Smooth muscle cell of the brain vasculature (primary cell): ENCODE measurements at regions not wholly inside any gene's neighbourhood (a gene's known extent, or its start where the extent isn't known, plus 50 kb on each side); places are given as distances from the start of the nearest gene placed in this dataset.
"Not testable (repeated sequence)": the region's sequence is repeated elsewhere in the genome, so short reads cannot be mapped to it uniquely, and the experiment has no call there.

Experiments used
- DNase-seq: peaks from one replicate; pipeline ENCODE4 v3.0.0-alpha.2; 2012; ENCODE audit warnings: low read depth, low spot score

GRCh38 chr5:14944350-14944739, 72.8 kb upstream of the ANKH start:
- no peak for DNase-seq

- no peak for DNase-seq
Observed at GRCh38 chr5:14942212-14942611, 70.6 kb upstream of the ANKH start.

GRCh38 chr5:14937254-14937653, 65.7 kb upstream of the ANKH start:
- DNase-seq, result no peak

- DNase-seq, result no peak
Observed at GRCh38 chr5:14936588-14936987, 65.0 kb upstream of the ANKH start.

- DNase-seq, result no peak
Observed at GRCh38 chr5:14935341-14935740, 63.8 kb upstream of the ANKH start.

- DNase-seq, result no peak
Observed at GRCh38 chr5:14932902-14933469, 61.4 kb upstream of the ANKH start.

- no peak for DNase-seq
Observed at GRCh38 chr5:14930486-14930885, 58.9 kb upstream of the ANKH start.

- DNase-seq, result no peak
Observed at GRCh38 chr5:14929293-14930065, 57.9 kb upstream of the ANKH start.

GRCh38 chr5:14928661-14929060, 57.1 kb upstream of the ANKH start:
- DNase-seq, result no peak

- no peak for DNase-seq
Observed at GRCh38 chr5:14925326-14925725, 53.7 kb upstream of the ANKH start.

- not testable (repeated sequence) for DNase-seq
Observed at GRCh38 chr5:14922952-14923351, 51.4 kb upstream of the ANKH start.

- DNase-seq, result no peak
Observed at GRCh38 chr5:14922456-14922855, 50.9 kb upstream of the ANKH start.
